ENCODE measurements at regions not wholly inside any gene's neighbourhood (a gene's known extent, or its start where the extent isn't known, plus 50 kb on each side); places are given as distances from the start of the nearest gene placed in this dataset.

GRCh38 chr7:21108182-21108581 lies 319.7 kb upstream of the SP4 start:
- ChIA-PET POLR2A (ENCODE audit: unreplicated experiment) (no interaction called here), CTCF (no interaction called here)
- no CpG with 5 or more reads among the region's 4 CpGs for WGBS, 2 experiments (ENCODE audit: extremely low coverage in 2 of 2, insufficient read length in 1 of 2)
- H3K23ac ChIP-seq (ENCODE audit: low read depth, low read length) = no peak overlapping the region
- H2AFZ ChIP-seq (replicated peaks; ENCODE audit: low read length, poor library complexity) = no peak overlapping the region
- H3K9me3 ChIP-seq (ENCODE audit: control insufficient read depth, insufficient read depth, low read length) = peaks cover 9% of the 10 kb centered on the region
- H3K56ac ChIP-seq (ENCODE audit: extremely low read depth, insufficient read depth, low read length) = no peak overlapping the region
- H3K4me1 ChIP-seq (ENCODE audit: control insufficient read depth, insufficient read depth, low read length) = no peaks in the 10 kb centered on the region
- DNase-seq = no peak
- H2BK20ac ChIP-seq (ENCODE audit: low read depth, low read length) = no peak overlapping the region
- no peak overlapping the region for H2BK5ac ChIP-seq (ENCODE audit: low read depth, low read length, poor library complexity, severe bottlenecking)
- no peak overlapping the region for H3K27ac ChIP-seq (ENCODE audit: insufficient read depth, low read length)
- no peak overlapping the region for H3K9ac ChIP-seq (ENCODE audit: low read depth, low read length)
- no peaks in the 10 kb centered on the region for H4K20me1 ChIP-seq (ENCODE audit: insufficient read depth, low read length)
- TF ChIP-seq USF2 (IDR thresholded peaks at IDR 0.05; ENCODE audit: low read depth, low read length) = no peak
- no peak for TF ChIP-seq RAD21 (IDR thresholded peaks at IDR 0.05; ENCODE audit: low read length)
- TF ChIP-seq, protein P1, sequence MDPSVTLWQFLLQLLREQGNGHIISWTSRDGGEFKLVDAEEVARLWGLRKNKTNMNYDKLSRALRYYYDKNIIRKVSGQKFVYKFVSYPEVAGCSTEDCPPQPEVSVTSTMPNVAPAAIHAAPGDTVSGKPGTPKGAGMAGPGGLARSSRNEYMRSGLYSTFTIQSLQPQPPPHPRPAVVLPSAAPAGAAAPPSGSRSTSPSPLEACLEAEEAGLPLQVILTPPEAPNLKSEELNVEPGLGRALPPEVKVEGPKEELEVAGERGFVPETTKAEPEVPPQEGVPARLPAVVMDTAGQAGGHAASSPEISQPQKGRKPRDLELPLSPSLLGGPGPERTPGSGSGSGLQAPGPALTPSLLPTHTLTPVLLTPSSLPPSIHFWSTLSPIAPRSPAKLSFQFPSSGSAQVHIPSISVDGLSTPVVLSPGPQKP (IDR thresholded peaks at IDR 0.05; ENCODE audit: borderline replicate concordance, low read depth, low read length) = no peak
- TF ChIP-seq SMC3 (IDR thresholded peaks at IDR 0.05; ENCODE audit: low read depth, low read length) = no peak
- no peak for TF ChIP-seq CHD1 (IDR thresholded peaks at IDR 0.05; ENCODE audit: low read depth, low read length)
- no peak for TF ChIP-seq CEBPB (IDR thresholded peaks at IDR 0.05; ENCODE audit: low read depth, low read length)
- no peak for TF ChIP-seq MAZ (IDR thresholded peaks at IDR 0.05; ENCODE audit: borderline replicate concordance, low read depth, low read length)
- no peak for TF ChIP-seq FOS (IDR thresholded peaks at IDR 0.05; ENCODE audit: low read depth, low read length)
- no peak for TF ChIP-seq BHLHE40 (IDR thresholded peaks at IDR 0.05; ENCODE audit: low read depth, low read length)
- TF ChIP-seq MXI1 (IDR thresholded peaks at IDR 0.05; ENCODE audit: borderline replicate concordance, low read depth, low read length) = no peak
- TF ChIP-seq RFX5 (IDR thresholded peaks at IDR 0.05; ENCODE audit: low read depth, low read length) = no peak
- TF ChIP-seq NFE2L2 (IDR thresholded peaks at IDR 0.05; ENCODE audit: low read depth, low read length) = no peak
- TF ChIP-seq, protein P2, sequence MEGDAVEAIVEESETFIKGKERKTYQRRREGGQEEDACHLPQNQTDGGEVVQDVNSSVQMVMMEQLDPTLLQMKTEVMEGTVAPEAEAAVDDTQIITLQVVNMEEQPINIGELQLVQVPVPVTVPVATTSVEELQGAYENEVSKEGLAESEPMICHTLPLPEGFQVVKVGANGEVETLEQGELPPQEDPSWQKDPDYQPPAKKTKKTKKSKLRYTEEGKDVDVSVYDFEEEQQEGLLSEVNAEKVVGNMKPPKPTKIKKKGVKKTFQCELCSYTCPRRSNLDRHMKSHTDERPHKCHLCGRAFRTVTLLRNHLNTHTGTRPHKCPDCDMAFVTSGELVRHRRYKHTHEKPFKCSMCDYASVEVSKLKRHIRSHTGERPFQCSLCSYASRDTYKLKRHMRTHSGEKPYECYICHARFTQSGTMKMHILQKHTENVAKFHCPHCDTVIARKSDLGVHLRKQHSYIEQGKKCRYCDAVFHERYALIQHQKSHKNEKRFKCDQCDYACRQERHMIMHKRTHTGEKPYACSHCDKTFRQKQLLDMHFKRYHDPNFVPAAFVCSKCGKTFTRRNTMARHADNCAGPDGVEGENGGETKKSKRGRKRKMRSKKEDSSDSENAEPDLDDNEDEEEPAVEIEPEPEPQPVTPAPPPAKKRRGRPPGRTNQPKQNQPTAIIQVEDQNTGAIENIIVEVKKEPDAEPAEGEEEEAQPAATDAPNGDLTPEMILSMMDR (conservative IDR thresholded peaks at IDR 0.05; ENCODE audit: low read depth, low read length) = no peak
- no peak for TF ChIP-seq POLR2A (IDR thresholded peaks at IDR 0.05; ENCODE audit: low read depth, low read length)
- no peak for TF ChIP-seq RCOR1 (IDR thresholded peaks at IDR 0.05; ENCODE audit: insufficient replicate concordance, low read length)
- no peak for TF ChIP-seq MAFK (IDR thresholded peaks at IDR 0.05; ENCODE audit: low read depth, low read length)
- H3K9me1 ChIP-seq (ENCODE audit: insufficient read depth, low read length) = no peaks in the 10 kb centered on the region
- no peak overlapping the region for H3K4me3 ChIP-seq (ENCODE audit: insufficient read depth, low read depth, low read length)
- no peak overlapping the region for H3K4me2 ChIP-seq (ENCODE audit: low read depth, low read length)
- no peak overlapping the region for H2BK15ac ChIP-seq (ENCODE audit: low read depth, low read length)
- H4K91ac ChIP-seq (ENCODE audit: insufficient read depth, low read depth, low read length) = no peak overlapping the region
- H2AK5ac ChIP-seq (ENCODE audit: low read depth, low read length) = no peak overlapping the region
- H3K36me3 ChIP-seq (ENCODE audit: control insufficient read depth, insufficient read depth, low read length) = no peaks in the 10 kb centered on the region
- dilution Hi-C loops (cut with HindIII; ENCODE audit: low sequenced_read_pairs, unreplicated experiment) (no loop called here), intact Hi-C loops (cut with micrococcal nuclease) (no loop called here), in situ Hi-C loops (cut with MboI; ENCODE audit: low sequenced_read_pairs) (no loop called here)
- ATAC-seq (ENCODE audit: low read depth) = no peak
- no TSS peak for BruUV-seq (replicated peaks)
- H3K4ac ChIP-seq (ENCODE audit: low read depth, low read length) = no peak overlapping the region
- no peak overlapping the region for H3K14ac ChIP-seq (replicated peaks; ENCODE audit: low read depth, low read length)
- H2BK120ac ChIP-seq (ENCODE audit: low read depth, low read length) = no peak overlapping the region
- no peak overlapping the region for H4K5ac ChIP-seq (ENCODE audit: low read depth, low read length)
- no peaks in the 10 kb centered on the region for H3K79me1 ChIP-seq (ENCODE audit: low read depth in 1 of 2, low read length in 2 of 2)
- no peak overlapping the region for H4K8ac ChIP-seq (ENCODE audit: low read depth in 2 of 2, low read length in 2 of 2)
- H3K18ac ChIP-seq (ENCODE audit: low read depth, low read length) = no peak overlapping the region
- H2AK9ac ChIP-seq (replicated peaks; ENCODE audit: low read depth, low read length, poor library complexity) = no peak overlapping the region
- H3K27me3 ChIP-seq (ENCODE audit: control insufficient read depth, insufficient read depth, low read length) = no peaks in the 10 kb centered on the region
